ENCODE measurements at regions not wholly inside any gene's neighbourhood (a gene's known extent, or its start where the extent isn't known, plus 50 kb on each side); places are given as distances from the start of the nearest gene placed in this dataset.

DNA sequence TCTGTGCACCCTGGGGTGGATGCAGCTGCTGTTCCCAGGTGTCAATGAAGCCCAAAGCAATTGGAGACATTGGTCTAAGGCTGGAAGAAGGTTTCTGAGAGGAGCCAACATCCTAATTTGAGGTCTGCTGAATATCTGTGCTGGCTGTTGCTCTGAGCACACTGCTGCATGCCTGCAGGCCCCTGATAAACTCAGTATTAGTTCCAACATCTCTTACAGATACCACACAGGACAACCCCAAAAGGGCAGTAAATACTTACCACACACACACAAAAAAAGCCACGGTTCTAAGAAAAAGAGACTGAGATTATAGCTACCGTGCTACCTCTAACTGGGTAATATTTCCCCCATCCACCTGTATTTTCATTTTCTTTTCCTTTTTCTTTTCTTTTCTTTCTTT is 164.3 kb upstream of the SOX4 start:
- Histone ChIP-seq H3K9me3 (ENCODE audit: insufficient read depth, low read depth, low read length) (peaks cover 9% of the 10 kb centered on the region; the same call in 1 of the 2 replicates), H3K9ac (ENCODE audit: low read depth, low read length) (no peak overlapping the region), H3K27me3 (ENCODE audit: insufficient read depth, low read length) (no peaks in the 10 kb centered on the region), H3K36me3 (ENCODE audit: insufficient read depth, low read length) (no peaks in the 10 kb centered on the region), H3K4me3 (ENCODE audit: low read length) (no peak overlapping the region), H3K27ac (ENCODE audit: low read depth, low read length) (no peak overlapping the region), H3K4me1 (ENCODE audit: insufficient read depth, low read length) (peaks cover 4% of the 10 kb centered on the region; the same call in 1 of the 2 replicates)
- 95% methylated on average over 2 of the region's 2 CpGs for WGBS

DNA sequence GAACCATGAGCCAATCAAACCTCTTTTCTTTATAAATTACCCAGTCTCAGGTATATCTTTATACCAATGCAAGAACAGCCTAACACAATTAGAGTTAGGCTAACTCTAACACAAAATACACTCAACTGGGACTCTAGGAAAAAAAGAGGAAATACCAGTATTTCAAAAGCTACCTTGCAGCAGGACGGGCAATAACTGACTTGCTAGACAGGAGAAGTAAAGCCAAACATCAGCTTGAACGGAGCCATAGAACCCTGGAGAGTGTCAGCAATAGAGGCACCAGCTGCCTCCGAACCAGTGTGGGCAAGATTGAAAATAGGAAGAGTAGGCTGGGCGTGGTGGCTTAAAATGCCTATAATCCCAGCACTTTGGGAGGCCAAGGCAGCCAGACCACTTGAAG is 162.0 kb upstream of the SOX4 start:
- H3K4me1 ChIP-seq (ENCODE audit: insufficient read depth, low read length) = no peaks in the 10 kb centered on the region
- H3K36me3 ChIP-seq (ENCODE audit: insufficient read depth, low read length) = no peaks in the 10 kb centered on the region
- H3K9ac ChIP-seq (ENCODE audit: low read depth, low read length) = no peak overlapping the region
- H3K4me3 ChIP-seq (ENCODE audit: low read length) = no peak overlapping the region
- H3K27me3 ChIP-seq (ENCODE audit: insufficient read depth, low read length) = no peaks in the 10 kb centered on the region
- 93% methylated on average over 4 of the region's 4 CpGs for WGBS
- H3K9me3 ChIP-seq (ENCODE audit: insufficient read depth, low read depth, low read length) = no peaks in the 10 kb centered on the region
- H3K27ac ChIP-seq (ENCODE audit: low read depth, low read length) = no peak overlapping the region

DNA sequence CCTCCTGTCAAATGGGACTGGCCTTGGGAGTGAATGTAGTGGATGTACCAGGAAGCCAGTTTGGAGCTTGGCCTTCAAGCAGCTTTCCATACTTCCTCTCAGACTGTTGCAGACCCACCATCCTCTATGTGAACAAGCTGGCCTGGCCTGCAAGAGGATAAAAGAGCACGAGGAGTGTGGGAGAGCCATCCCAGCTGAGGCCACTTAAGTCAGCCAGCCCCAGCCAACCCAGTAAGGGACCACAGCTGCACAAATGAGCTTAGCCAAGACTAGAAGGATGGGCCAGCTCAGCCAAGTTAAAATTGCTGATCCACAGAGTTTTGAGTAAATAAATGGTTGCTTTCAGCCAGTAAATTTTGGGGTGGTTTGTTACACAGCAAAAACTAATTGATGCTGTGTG is 156.9 kb upstream of the SOX4 start:
- H3K27me3 ChIP-seq (ENCODE audit: insufficient read depth, low read length) = no peaks in the 10 kb centered on the region
- no peak overlapping the region for H3K27ac ChIP-seq (ENCODE audit: low read depth, low read length)
- H3K9me3 ChIP-seq (ENCODE audit: insufficient read depth, low read depth, low read length) = no peaks in the 10 kb centered on the region
- no peak overlapping the region for H3K4me3 ChIP-seq (ENCODE audit: low read length)
- H3K9ac ChIP-seq (ENCODE audit: low read depth, low read length) = no peak overlapping the region
- 89% methylated on average over 1 of the region's 1 CpG for WGBS
- no peaks in the 10 kb centered on the region for H3K4me1 ChIP-seq (ENCODE audit: insufficient read depth, low read length)
- H3K36me3 ChIP-seq (ENCODE audit: insufficient read depth, low read length) = no peaks in the 10 kb centered on the region

DNA sequence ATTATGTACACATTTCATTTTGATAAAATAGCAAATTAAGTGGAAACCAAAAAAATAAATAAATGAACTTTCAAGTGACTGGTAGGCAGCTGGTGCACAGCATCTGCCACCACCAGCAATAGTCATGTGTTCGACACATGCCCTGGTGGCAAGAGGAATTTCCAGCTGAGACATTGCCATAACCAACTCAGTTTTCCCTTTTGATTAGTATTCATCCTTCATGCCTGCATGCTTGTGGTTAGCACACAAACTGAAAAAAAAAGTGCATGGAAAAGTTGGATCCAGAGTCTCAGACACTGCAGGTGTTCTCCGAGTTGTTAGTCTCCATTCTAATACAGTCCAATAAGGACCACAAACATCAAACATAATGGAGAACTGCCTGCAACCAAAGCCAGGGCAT is 156.0 kb upstream of the SOX4 start:
- H3K9ac ChIP-seq (ENCODE audit: low read depth, low read length) = no peak overlapping the region
- no peaks in the 10 kb centered on the region for H3K4me1 ChIP-seq (ENCODE audit: insufficient read depth, low read length)
- no peaks in the 10 kb centered on the region for H3K9me3 ChIP-seq (ENCODE audit: insufficient read depth, low read depth, low read length)
- H3K36me3 ChIP-seq (ENCODE audit: insufficient read depth, low read length) = no peaks in the 10 kb centered on the region
- H3K4me3 ChIP-seq (ENCODE audit: low read length) = no peak overlapping the region
- no peaks in the 10 kb centered on the region for H3K27me3 ChIP-seq (ENCODE audit: insufficient read depth, low read length)
- WGBS = 96% methylated on average over 2 of the region's 2 CpGs
- H3K27ac ChIP-seq (ENCODE audit: low read depth, low read length) = no peak overlapping the region

DNA sequence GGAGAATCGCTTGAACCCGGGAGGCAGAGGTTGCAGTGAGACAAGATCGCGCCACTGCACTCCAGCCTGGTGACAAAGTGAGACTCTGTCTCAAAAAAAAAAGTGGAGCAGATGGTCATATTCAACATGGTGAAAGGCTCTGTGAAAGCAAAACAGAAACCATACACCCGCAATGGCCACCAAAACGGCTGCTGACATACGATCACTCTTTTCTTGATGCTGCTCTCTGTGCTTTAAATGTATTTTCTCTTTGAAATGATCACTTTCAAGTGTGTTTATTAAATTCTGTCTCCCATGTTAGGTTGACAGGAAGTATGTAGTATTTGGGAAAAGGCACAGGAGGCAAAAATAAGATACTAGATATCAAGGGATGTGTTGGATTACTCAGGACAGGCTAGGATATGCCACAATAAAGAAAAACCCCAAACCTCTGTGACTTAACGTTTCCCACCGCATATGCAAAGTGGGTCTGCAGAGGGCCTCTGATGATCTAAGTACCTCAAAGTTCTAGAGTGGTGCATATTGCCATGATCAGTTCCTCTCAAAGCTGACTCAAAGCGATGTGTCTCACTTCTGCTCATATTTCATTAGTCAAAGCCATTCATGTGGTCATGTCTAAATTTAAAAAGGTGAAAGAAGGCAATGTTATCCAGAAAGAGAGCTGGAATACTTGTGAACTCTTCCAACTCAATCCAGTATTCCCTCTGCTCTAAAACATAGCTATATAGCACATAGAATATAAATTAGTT is 155.1 kb upstream of the SOX4 start:
- 90% methylated on average over 10 of the region's 10 CpGs for WGBS
- Histone ChIP-seq H3K4me1 (ENCODE audit: insufficient read depth, low read length) (no peaks in the 10 kb centered on the region), H3K36me3 (ENCODE audit: insufficient read depth, low read length) (no peaks in the 10 kb centered on the region), H3K27ac (ENCODE audit: low read depth, low read length) (no peak overlapping the region), H3K9me3 (ENCODE audit: insufficient read depth, low read depth, low read length) (no peaks in the 10 kb centered on the region), H3K27me3 (ENCODE audit: insufficient read depth, low read length) (no peaks in the 10 kb centered on the region), H3K9ac (ENCODE audit: low read depth, low read length) (no peak overlapping the region), H3K4me3 (ENCODE audit: low read length) (no peak overlapping the region)

DNA sequence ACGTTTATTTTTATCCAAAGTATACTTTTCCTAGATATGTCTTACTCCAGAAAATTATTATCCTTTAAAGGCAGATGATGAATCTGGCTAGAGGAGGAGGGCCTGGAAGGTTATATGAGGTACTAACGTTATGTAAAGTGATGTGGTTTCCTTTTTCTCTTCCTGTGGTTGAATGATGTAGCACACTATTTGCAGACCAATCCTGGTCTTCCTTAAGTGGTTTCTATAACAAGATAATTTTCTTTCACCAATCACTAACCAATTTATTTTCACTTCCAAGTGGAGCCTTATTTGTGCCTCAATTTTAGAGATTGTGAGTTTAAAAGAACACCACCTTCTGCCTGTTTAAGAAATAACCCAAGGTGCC is 154.6 kb upstream of the SOX4 start:
- Histone ChIP-seq H3K36me3 (ENCODE audit: insufficient read depth, low read length) (no peaks in the 10 kb centered on the region), H3K27ac (ENCODE audit: low read depth, low read length) (no peak overlapping the region), H3K9ac (ENCODE audit: low read depth, low read length) (no peak overlapping the region), H3K4me3 (ENCODE audit: low read length) (no peak overlapping the region), H3K4me1 (ENCODE audit: insufficient read depth, low read length) (no peaks in the 10 kb centered on the region), H3K27me3 (ENCODE audit: insufficient read depth, low read length) (no peaks in the 10 kb centered on the region), H3K9me3 (ENCODE audit: insufficient read depth, low read depth, low read length) (no peaks in the 10 kb centered on the region)
- 56% methylated on average over 1 of the region's 2 CpGs for WGBS

DNA sequence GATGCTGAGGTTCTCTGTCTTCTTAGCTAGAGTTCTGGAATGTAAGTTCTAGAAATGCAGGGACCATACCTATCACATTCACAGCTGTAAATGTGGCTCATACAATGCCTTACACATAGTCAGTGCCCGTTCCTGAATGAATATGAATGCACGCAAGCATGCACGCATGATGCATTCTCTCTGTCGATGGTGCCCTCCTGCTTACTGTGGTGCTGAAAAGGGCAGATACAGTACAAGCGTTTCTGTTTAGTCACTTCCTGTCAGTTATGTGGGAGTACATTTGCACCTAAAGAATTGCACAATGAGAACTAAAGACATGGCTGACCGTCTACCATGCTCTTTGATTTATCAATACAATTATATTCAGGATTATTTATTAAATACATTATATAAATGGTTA is 152.2 kb upstream of the SOX4 start:
- Histone ChIP-seq H3K27me3 (ENCODE audit: insufficient read depth, low read length) (no peaks in the 10 kb centered on the region), H3K4me3 (ENCODE audit: low read length) (no peak overlapping the region), H3K4me1 (ENCODE audit: insufficient read depth, low read length) (no peaks in the 10 kb centered on the region), H3K9me3 (ENCODE audit: insufficient read depth, low read depth, low read length) (no peaks in the 10 kb centered on the region), H3K9ac (ENCODE audit: low read depth, low read length) (no peak overlapping the region), H3K36me3 (ENCODE audit: insufficient read depth, low read length) (no peaks in the 10 kb centered on the region), H3K27ac (ENCODE audit: low read depth, low read length) (no peak overlapping the region)
- 99% methylated on average over 5 of the region's 6 CpGs for WGBS

DNA sequence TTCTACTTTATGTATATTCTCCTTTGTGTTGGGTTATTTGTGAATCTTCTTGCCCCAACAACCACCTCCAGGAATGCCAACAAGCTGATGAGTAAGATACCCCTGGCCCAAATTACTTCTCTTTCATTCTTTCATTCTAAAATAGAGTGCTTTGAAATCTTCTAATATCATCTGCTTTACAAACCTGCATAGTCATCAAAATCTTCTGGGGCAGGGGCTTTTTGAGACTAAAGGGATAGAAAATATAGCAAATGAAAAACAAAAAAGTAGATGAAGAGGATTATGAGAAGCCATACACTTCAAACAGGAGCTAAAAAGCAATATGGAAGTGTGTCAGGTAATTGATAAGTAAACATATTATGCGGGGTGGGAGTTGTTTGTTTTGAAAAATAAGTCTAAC is 150.7 kb upstream of the SOX4 start:
- Histone ChIP-seq H3K9ac (ENCODE audit: low read depth, low read length) (no peak overlapping the region), H3K36me3 (ENCODE audit: insufficient read depth, low read length) (no peaks in the 10 kb centered on the region), H3K4me1 (ENCODE audit: insufficient read depth, low read length) (no peaks in the 10 kb centered on the region), H3K27ac (ENCODE audit: low read depth, low read length) (no peak overlapping the region), H3K27me3 (ENCODE audit: insufficient read depth, low read length) (no peaks in the 10 kb centered on the region), H3K4me3 (ENCODE audit: low read length) (no peak overlapping the region), H3K9me3 (ENCODE audit: insufficient read depth, low read depth, low read length) (no peaks in the 10 kb centered on the region)
- WGBS = 82% methylated on average over 1 of the region's 1 CpG

DNA sequence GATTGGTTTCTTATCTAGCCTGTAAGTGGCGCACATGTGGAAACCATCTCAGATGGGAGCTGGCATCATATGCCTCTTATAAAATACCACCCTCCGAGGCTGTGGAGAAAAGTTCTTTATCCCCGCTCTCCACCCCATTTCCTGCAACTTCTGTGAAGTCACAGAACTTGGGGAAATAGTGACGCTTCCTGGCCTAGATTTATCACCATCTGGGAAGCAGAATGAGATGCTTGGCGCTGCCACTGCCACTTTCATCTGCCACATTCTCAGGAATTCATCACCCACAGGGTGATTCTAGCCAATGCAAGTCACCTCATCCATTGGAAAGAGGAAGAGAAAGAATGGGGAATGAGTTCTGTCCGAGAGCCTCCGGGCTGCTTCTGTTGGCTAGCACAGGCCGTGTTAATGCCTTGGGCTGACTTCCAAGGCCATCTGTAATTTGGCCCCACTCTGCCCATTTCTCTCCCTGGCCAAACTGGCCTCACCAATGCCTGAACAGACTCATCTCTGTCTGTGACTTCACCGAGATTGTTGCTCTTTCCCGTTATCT is 148.8 kb upstream of the SOX4 start:
- no peaks in the 10 kb centered on the region for H3K36me3 ChIP-seq (ENCODE audit: insufficient read depth, low read length)
- H3K4me1 ChIP-seq (ENCODE audit: insufficient read depth, low read length) = no peaks in the 10 kb centered on the region
- no peak overlapping the region for H3K4me3 ChIP-seq (ENCODE audit: low read length)
- no peak overlapping the region for H3K27ac ChIP-seq (ENCODE audit: low read depth, low read length)
- H3K27me3 ChIP-seq (ENCODE audit: insufficient read depth, low read length) = no peaks in the 10 kb centered on the region
- H3K9ac ChIP-seq (ENCODE audit: low read depth, low read length) = no peak overlapping the region
- 95% methylated on average over 10 of the region's 10 CpGs for WGBS
- no peaks in the 10 kb centered on the region for H3K9me3 ChIP-seq (ENCODE audit: insufficient read depth, low read depth, low read length)

DNA sequence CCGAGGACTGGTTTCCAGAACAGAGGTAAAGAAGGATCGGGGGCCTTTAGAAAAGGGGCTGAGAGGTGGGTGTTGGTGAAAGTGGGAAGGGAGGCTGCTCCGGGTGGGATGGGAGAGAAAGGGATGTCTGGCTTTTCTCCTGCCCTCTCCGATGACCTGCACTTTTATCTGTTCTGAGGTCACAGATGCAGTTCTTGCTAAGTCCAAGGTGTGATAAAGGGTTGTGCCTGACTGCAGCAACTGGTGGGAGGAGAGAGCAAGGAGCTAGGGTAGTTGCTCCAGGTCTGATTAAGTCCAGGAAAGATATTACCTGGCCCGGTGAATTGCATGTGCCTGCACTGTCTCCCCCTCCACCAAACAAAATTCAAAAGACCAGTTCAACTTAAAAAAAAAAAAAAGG is 145.6 kb upstream of the SOX4 start:
- no peaks in the 10 kb centered on the region for H3K36me3 ChIP-seq (ENCODE audit: insufficient read depth, low read length)
- no peaks in the 10 kb centered on the region for H3K9me3 ChIP-seq (ENCODE audit: insufficient read depth, low read depth, low read length)
- H3K27me3 ChIP-seq (ENCODE audit: insufficient read depth, low read length) = no peaks in the 10 kb centered on the region
- no peak overlapping the region for H3K9ac ChIP-seq (ENCODE audit: low read depth, low read length)
- no peaks in the 10 kb centered on the region for H3K4me1 ChIP-seq (ENCODE audit: insufficient read depth, low read length)
- no peak overlapping the region for H3K27ac ChIP-seq (ENCODE audit: low read depth, low read length)
- no peak overlapping the region for H3K4me3 ChIP-seq (ENCODE audit: low read length)
- 90% methylated on average over 4 of the region's 5 CpGs for WGBS

DNA sequence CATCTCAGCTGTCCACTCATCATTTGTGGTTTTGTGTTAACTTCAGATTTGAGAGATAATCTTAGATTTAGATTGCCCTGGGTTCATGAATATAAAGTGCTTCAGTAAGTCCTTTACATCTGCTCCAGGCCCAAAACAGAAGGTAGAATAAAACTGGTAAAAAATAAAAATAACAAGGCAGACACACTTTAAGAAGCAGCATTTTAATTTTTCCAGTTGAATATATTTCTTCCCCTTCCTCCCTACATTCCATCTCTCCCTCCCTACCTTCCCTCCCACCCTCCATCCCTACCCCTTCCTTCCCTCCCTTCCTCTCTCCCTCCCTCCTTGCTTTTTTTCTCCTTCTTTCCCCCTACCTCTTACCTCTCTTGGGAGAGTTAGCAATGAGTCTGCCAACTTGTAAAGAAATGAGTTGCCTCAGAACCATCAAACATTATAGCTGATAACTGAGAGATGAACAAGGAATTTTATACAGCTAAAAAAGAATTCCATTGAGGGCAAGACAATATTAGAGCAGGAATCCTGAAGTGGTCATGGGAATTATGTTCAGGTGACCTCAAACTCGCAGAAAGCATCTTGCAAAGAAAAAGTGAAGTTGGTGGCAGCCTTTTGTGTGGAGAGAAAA is 145.0 kb upstream of the SOX4 start:
- no peaks in the 10 kb centered on the region for H3K4me1 ChIP-seq (ENCODE audit: insufficient read depth, low read length)
- WGBS = 91% methylated on average over 1 of the region's 1 CpG
- H3K27me3 ChIP-seq (ENCODE audit: insufficient read depth, low read length) = no peaks in the 10 kb centered on the region
- H3K36me3 ChIP-seq (ENCODE audit: insufficient read depth, low read length) = no peaks in the 10 kb centered on the region
- no peaks in the 10 kb centered on the region for H3K9me3 ChIP-seq (ENCODE audit: insufficient read depth, low read depth, low read length)
- H3K9ac ChIP-seq (ENCODE audit: low read depth, low read length) = no peak overlapping the region
- no peak overlapping the region for H3K4me3 ChIP-seq (ENCODE audit: low read length)
- no peak overlapping the region for H3K27ac ChIP-seq (ENCODE audit: low read depth, low read length)

All from HUES64 (cell line).